ENCODE measurements at regions not wholly inside any gene's neighbourhood (a gene's known extent, or its start where the extent isn't known, plus 50 kb on each side); places are given as distances from the start of the nearest gene placed in this dataset.

DNA sequence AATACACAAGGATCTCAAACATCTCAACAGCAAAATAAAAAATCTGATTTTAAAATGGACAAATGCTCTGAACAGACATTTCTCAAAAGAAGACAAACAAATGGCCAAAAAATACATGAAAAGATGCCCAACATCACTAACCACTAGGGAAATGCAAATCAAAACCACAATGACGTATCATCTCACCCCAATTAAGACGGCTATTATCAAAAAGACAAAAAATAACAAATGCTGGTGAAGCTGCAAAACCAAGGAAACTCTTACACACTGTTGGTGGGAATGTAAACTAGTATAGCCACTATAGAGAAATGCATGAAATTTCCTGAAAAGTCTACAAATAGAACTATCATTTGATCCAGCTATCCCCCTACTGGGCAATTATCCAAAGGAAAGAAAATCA, 145.0 kb downstream of the BTG1 start:
- DNase-seq (ENCODE audit: low spot score), result no peak

DNA sequence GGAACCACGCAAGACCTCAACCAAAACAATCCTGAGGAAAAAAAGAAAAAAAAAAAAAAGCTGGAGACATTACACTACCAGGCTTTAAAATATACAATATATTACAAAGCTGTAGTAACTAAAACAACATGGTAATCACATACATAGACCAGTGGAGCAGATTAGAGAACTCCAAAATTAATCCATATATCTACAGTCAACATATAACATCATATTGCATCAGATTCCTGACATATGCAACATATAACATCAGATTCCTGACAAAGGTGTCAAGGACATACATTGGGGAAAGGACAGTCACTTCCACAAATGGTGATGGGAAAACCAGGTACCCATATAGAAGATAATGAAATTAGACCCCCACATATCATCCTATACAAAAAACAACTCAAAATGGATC, 145.8 kb downstream of the BTG1 start:
- DNase-seq (ENCODE audit: low spot score), result no peak

DNA sequence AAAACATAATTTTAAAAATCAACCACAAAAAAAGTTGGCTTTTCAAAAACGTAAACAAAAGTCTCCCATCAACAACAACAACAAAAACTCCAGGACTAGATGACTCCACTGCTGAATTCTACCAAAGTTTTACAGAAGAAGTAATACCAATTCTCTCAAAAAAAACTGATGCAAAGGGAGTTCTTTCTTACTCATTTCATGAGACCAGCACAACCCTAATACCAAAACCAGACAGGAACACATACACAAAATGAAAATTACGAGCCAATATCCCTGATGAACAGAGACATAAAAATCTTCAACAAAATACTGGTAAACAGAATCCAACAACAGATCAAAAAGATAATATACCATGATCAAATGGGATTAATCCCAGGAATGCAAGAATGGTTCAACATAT, 147.3 kb downstream of the BTG1 start:
- DNase-seq (ENCODE audit: low spot score), result no peak

DNA sequence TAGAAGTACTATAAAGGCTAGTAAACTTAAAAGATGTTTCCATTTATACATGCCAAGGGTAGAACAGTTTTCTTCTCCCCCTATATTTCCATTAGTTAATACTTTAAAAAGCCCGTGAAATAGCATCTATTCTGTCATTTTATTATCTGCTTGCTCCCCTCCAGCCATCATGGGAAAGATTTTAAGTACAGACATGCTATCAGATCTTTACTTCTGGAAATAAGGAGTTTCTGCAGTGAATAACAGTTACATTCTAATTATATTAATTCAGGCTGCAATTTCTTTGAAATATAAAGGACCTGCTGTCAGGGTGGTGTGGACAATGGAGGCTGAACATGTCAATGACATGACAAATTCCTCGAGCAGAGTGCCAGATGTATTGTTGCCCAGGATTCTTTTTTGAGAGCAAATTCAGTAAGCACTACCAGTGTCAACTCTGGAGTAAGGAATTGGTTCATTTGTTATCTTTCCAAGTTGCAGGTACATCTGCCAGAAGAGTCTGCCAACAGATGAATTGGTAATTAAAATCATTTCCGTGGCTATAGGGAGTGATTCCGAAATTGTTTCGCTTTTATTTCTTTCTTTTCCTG, 151.3 kb downstream of the BTG1 start:
- no peak for DNase-seq (ENCODE audit: low spot score)

DNA sequence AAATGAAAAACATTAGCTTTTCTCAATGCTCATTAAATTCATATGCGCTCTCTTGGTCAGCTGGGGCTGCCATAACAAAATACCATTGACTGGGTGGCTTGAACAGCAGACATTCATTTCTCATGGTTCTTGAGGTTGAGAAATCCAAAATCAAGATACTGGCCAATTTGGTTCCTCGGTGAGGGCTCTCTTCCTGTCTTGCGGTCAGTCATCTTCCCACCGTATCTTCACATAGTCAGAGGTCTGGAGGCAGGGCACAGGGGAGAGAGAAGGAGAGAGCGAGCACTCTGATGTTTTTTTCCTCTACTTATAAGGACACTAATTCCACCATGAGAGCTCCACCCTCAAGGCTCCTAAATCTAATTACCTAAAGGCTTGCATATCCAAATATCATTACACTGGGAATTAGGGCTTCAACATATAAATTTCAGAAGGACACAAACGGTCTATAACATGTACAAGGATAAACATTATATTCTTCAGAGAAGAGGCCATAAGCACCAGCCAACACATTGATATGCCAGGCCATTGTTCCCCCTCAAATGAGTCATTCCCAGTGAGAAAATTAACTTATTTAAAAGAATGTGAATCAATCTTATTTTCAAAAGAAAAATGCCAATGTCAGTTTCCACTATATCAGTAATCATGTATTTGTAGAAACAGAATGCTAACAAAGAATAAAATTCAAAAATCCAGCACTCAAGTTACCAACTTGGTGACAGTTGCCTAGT, 152.2 kb downstream of the BTG1 start:
- DNase-seq (ENCODE audit: low spot score), result no peak

DNA sequence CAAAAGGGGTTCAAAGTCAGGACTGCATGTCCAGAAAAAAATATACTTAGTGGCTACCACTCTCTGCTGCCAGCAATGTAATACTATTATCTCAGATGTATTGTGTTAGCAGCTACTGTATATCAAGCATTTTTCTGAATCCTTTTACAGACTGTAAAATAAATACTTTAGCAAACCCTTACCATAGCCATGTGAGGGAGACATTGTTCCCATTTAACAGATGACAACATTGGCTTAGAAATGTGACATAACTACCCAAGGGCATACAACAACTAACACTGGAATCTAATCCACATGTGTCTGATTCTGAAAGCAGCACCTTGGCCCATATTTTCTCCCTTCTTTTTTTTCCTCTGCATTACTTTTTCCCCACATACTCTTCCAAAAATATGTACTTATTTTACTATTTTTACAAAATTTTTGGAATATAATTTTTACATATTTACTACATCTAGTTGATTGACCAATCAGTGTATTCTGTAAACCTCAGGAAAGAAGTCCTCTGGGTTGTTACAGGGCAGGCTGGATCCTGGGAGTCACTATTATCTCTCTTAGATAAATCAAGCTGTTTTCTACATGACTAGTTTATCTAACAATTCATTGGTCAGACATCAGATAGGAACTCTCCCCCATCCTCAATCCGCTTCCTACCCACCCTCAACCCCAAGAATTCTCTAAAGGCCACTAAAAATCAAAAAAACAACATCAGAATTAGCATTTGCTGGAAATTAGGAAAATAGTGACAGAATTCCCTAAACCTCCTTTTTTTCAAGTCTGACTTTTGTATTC, 154.1 kb downstream of the BTG1 start:
- no peak for DNase-seq (ENCODE audit: low spot score)

DNA sequence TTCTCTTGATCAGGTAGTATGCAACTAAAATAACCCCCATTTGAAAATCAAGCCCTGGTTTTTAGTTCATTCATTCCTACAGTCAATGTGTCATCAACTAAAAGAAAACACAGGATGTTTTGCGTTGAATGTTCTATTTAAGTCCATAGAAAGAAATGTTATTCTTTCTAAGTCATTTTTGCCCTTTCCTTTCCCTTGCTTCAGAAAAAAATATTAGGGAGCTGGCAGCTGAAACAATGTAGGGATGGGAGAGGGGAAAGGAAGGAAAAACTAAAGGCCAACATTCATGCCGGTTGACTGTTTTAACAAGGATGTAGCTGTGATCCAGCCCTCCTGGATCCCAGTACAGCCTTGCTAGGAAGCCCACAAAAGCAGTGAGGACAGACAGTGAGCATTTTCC, 155.1 kb downstream of the BTG1 start:
- DNase-seq (ENCODE audit: low spot score), result no peak

DNA sequence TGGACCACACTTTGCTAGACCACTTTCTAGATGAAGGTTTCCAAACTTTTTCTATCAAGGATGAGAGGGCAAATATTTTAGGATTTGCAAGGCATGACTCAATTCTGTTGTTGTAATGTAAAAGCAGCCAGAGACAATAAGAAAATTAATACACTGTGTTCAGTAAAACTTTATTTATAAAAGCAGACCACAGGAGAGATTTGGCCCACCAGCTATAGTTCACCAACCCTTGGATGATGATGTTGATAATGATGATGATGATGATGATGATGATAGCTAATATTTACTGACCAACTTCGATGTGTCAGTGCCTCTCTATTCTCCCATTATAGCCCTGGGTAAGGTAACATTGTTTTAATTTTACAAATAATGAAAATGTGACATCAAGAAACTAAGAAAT, 156.5 kb downstream of the BTG1 start:
- DNase-seq (ENCODE audit: low spot score), result no peak

DNA sequence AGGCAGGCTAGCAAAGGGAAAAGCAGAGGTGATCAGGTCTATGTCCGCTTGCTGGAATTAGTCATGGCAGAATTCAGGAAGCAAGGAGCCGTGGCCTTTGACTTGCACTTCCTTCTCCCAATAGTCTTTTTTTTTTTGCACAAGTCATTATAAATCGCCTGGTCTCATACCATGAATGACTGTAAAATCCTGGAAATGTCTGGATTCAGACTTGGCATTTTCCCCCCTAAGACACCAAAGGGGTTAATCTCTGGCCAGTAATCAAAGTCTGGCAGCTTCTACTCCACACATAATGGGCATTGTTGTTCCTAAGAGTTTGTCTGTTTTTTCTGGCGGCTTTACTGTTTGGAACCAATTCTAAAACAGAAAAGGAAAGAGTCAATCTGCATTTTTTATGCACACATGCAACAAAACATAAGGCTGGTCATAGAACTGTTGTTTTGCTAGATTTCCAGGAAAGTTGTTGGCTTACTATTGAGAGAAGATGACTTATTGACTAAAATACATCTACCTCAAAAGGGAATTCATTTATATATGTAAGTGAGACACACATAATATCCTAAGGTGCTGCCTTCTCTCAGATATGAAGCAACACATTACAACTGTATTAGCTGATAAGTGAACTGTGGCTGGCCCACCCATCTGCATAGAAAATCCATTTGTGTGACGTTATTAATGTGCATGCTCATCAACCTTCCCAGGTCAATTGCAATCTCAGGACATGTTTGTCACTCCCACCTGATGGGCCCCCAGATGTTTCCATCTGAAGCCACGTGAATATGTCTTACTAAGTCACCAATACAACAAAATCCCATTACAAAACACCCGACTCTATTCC, 157.3 kb downstream of the BTG1 start:
- no peak for DNase-seq (ENCODE audit: low spot score)

DNA sequence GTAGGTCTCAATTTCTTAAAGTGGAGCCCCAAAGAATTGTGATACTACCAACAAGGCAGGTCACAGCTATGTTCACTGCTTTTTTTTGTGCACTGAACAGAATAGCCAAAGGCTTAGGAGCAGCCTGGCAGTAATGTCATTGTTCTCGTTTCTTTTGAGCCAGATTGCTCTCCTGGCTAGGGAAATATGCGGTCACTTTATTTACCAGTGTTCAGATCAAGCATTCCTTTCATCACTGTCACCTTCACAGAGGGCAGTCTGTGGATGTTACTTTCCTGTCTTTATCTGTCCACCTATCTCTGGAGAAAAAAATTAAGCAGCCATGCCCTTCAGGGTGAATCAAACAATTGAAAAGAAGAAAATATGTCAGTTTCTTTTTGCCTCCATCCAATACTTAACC, 159.6 kb downstream of the BTG1 start:
- DNase-seq (ENCODE audit: low spot score), result no peak

DNA sequence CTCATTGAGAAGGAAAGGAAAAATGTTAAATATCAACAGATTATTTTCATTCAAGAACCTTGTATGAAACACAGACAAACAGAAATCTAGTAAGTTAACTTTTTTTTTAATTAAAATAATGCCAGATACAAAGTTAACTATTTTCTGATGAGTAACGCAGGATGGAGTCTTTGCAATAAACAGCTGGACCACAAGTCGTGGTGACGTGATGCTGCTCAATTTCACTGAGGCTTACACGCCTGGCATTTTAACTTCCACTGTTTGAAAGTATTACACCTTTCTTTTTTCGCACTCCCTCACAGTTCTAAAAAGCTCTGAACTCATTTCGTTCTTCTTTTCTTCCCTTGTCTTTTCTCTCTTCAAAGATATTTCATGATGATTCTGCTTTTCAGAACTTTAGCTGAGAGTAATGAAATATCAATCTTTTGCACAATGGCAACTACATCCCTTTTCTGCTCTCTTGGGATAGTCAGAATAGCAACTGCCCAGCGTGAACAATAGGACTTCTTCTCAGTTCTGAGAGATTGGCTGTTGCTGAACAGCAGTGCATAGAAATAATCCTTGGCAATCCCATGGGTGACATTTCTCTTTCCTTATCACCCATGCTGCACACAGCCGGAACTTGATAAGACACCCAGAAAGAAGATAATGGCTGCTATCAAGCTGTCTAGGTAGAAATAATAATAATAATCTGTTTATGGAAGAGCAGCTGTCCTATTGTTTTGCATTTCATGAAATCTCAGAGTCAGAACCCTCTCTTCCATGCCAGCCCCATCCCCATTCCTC, 160.5 kb downstream of the BTG1 start:
- DNase-seq (ENCODE audit: low spot score), result no peak

DNA sequence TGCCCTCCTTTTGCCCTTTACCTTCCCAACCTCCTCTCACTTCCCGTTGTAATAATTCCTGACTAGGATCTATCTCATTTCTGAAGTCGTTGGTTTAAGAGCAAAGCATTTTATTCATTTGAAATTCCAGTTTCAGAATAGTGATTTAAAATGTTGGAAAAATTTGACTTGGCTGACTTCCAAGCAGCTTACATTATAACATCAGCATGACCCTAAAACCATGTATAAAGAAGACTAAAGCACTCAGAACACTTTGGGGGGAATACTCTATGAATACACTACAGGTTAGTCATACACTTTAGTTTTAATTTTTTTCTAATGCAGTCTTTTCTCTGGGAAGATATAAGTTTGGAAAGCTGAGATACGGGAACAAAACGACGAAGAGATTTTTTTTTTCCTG, 161.1 kb downstream of the BTG1 start:
- no peak for DNase-seq (ENCODE audit: low spot score)

DNA sequence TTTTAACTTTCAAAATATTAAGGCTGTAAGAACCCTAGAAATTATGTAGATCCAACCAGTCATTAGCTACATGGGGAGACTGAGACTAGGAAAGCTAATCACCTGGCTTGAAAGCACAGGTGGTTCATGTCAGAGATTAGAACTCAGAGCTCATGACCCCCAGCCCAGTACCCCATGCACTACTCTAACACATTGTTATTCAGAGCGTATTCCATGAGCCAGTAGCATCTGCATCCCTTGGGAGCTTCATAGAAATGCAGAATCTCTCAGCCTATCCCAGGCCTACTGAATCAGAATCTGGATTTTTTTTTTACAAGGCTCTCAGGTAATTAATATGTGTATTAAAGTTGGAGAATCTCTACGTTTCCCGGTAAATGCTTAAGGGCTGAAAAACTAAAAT, 161.7 kb downstream of the BTG1 start:
- no peak for DNase-seq (ENCODE audit: low spot score)

DNA sequence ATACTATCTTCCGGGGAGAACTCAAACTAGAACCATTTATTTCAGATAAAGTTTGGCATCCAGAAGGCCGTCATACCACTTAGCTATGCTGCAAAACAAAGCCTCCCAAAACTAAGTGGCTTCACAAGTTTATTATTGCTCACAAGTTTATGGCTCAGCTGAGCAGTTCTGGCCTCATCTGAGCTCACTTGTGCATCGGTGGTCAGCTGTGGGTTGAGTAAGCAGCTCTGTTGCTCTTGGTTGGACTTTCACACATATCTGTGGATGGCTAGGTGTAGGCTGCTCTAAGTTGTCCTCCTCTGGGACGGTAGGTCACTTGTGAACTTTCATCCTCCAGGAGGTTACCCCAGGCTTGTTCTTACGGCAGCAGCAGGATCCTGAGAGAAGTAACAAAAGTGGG, 162.7 kb downstream of the BTG1 start:
- DNase-seq (ENCODE audit: low spot score), result no peak

DNA sequence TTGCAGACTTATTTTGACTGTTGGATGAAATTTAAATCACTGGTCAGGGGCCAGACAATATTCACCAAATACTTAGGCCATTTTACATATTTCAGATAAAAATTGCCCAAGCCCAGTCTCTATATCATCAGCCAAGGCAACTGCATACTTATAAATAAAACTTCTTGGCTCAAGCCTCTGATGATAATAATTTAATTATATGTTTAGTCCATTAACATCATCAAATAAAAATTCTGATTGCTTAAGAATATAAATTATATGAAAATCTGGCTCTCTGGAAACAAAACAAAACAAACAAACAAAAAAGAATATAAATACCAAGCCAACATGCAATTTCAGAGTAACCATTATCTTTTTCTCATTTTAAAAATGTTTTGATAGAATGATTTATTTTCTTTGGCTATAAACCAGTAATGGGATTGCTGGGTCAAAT, 165.2 kb downstream of the BTG1 start:
- DNase-seq (ENCODE audit: low spot score), result no peak

DNA sequence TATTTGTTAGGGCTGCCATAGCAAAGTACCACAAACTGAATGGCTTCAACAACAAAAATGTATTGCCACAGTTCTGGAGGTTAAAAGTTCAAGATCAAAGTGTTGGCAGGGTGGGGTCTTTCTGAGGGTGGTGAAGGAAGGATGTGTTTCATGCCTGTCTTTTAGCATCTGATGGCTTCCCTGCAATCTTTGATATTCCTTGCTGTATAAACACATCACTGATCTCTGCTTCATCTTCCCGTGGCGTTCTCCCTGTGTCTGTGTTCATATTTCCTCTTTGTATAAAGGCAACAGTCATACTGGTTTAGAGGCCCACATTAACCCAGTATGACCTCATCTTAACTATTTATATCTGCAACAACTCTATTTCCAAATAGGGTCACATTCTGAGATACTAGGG, 167.5 kb downstream of the BTG1 start:
- DNase-seq (ENCODE audit: low spot score), result no peak

DNA sequence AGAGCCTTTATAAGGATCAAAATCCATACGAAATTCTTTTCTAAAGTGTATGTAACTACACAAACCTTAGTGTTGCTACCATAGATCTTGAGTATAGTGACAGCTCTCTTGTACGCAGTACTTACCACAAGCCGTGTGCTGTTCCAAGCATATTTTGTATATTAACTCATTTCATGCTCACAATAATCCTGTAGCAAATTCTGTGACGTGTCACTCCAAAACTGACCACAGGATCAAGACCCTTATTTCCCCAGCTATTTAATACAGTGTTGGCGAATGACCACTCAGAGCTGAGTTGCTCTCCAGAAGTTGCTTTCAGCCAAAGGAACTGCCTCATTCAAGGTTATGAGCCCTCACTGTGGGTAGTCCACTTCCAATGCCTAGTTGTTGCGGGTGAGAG, 169.8 kb downstream of the BTG1 start:
- no peak for DNase-seq (ENCODE audit: low spot score)

DNA sequence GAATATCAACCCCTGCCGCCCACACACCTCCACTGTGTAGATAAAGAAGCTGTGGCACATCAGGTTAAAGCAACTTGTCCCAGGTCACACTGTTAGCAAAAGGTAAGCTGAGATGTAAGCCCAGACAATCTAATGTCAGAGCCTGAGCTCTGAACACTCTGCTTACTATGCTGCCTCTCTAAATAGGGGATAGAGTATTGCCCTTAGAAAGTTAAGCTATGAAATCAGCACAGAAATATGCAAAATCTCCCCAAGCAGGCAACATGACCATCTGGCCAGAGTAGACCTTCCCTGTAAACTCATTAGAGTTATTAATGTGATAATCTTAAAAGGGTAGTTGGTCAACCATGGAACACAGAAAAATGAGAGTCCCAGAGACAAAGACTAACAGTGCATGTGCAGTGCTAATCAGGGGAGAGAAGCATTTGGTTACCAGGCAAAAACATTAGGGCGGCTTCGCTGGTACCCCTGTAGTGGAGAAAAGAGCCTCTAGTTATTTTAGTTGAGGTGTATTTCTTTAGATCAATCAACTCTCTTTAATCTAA, 171.0 kb downstream of the BTG1 start:
- DNase-seq (ENCODE audit: low spot score), result no peak

DNA sequence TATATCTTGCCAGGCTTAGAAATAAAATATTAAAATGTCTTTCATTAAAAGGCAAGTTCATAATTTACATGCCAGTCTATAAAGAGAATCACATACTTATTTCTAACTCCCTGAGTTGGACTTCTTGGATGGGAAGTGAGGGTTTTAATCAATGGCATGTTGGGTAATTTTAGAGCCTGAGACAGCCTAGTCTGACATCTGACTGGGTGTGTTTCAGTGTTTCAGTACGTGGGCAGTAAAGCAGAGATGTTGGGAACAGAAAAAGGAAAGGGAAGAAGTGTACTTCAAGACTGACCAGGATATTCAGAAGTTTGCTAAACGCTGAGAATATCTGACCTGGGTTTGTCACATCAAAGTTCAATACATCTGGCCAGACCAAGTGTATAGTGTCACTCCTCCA, 171.8 kb downstream of the BTG1 start:
- no peak for DNase-seq (ENCODE audit: low spot score)

DNA sequence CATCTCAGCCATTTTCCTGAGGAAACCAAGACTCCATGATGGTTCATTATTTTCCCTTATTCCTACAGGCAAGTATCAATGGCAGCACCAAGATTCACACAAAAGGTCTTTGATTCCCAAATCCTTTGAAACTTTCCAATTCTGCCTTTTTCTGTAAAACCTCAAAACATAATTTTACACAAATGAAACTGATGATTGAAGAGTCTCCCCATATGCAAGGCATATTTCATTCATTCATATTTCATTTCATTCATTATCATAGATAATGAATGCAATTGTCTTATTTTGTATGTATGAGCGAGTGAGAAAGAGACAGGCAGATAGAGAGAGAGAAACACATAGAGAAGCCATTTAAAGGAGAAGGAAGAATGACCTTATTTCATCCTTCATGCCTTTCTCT, 172.8 kb downstream of the BTG1 start:
- DNase-seq (ENCODE audit: low spot score), result no peak

DNA sequence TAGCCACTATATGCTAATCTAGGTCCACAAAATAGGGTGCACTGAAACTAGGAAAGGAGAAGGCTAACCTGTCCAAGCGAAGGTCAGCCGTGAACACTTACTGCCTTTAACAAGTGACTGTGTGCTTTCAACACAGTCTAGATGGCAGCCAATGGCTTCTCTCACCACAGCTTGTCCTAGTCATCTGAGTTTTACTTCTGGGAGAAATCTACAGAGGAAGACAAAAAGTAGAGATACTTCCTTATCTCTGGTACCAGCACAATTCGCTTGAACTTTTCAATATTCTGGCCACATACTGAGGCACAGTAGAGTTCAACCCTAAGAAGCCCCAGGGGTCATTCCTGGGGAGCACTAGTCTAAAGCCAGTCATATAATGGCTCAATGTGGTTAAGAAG, 176.9 kb downstream of the BTG1 start:
- no peak for DNase-seq (ENCODE audit: low spot score)
